MM.1S (cell line): ENCODE measurements at regions not wholly inside any gene's neighbourhood (a gene's known extent, or its start where the extent isn't known, plus 50 kb on each side); places are given as distances from the start of the nearest gene placed in this dataset.

Experiments used
- DNase-seq: peaks from one replicate; pipeline ENCODE4 v3.0.0-alpha.2; 2015
- H2AFZ ChIP-seq: fragments of 300-600 bp; sonication (generic); 2 replicates; pipeline ENCODE4 v1.6.0; 2016; ENCODE audit warnings: antibody characterized with exemption, low read length
- H3F3A ChIP-seq: fragments of 300-600 bp; sonication (generic); 2 replicates; pipeline ENCODE4 v1.6.1; 2016; ENCODE audit warnings: mild to moderate bottlenecking, antibody characterized with exemption, low read length, moderate library complexity, mixed read lengths; ENCODE audit not compliant: insufficient read depth
- H3K27ac ChIP-seq: fragments of 300-600 bp; sonication (generic); 2 replicates; pipeline ENCODE4 v1.5.1; 2016; ENCODE audit warnings: mild to moderate bottlenecking, low read length
- H3K27me3 ChIP-seq: fragments of 300-600 bp; sonication (generic); replicated peaks from 2 replicates; pipeline ENCODE4 v1.6.0; 2016; ENCODE audit warnings: low read length; ENCODE audit not compliant: insufficient read depth
- H3K36me3 ChIP-seq: fragments of 300-600 bp; sonication (generic); replicated peaks from 2 replicates; pipeline ENCODE4 v1.6.1; 2016; ENCODE audit warnings: mild to moderate bottlenecking, low read length, mixed read lengths; ENCODE audit not compliant: insufficient read depth
- H3K4me1 ChIP-seq: fragments of 300-600 bp; sonication (generic); 2 replicates; pipeline ENCODE4 v1.6.1; 2016; ENCODE audit warnings: low read length, mixed read lengths
- H3K4me2 ChIP-seq: fragments of 300-600 bp; sonication (generic); 2 replicates; pipeline ENCODE4 v1.6.0; 2016; ENCODE audit warnings: low read depth, low read length
- H3K4me3 ChIP-seq: fragments of 300-600 bp; sonication (generic); 2 replicates; pipeline ENCODE4 v1.5.1; 2016; ENCODE audit warnings: low read length, mixed read lengths
- H3K79me2 ChIP-seq: fragments of 300-600 bp; sonication (generic); 2 replicates; pipeline ENCODE4 v1.6.1; 2016; ENCODE audit warnings: mixed run types, low read length, mixed read lengths
- H3K9ac ChIP-seq: fragments of 300-600 bp; sonication (generic); 2 replicates; pipeline ENCODE4 v1.6.1; 2016; ENCODE audit warnings: low read length, mixed read lengths
- H3K9me2 ChIP-seq: fragments of 300-600 bp; sonication (generic); replicated peaks from 2 replicates; pipeline ENCODE4 v1.6.1; 2016; ENCODE audit warnings: mild to moderate bottlenecking, low read length, mixed read lengths; ENCODE audit not compliant: insufficient read depth
- H3K9me3 ChIP-seq: fragments of 300-600 bp; sonication (generic); replicated peaks from 2 replicates; pipeline ENCODE4 v1.6.1; 2016; ENCODE audit warnings: mild to moderate bottlenecking, low read length, mixed read lengths; ENCODE audit not compliant: insufficient read depth
- H4K20me1 ChIP-seq: fragments of 300-600 bp; sonication (generic); 2 replicates; pipeline ENCODE4 v1.6.1; 2016; ENCODE audit warnings: mild to moderate bottlenecking, low read length, moderate library complexity, mixed read lengths; ENCODE audit not compliant: insufficient read depth
- EZH2 ChIP-seq: fragments of 300-600 bp; sonication (generic); optimal IDR thresholded peaks from 2 replicates; pipeline ENCODE3; 2017; ENCODE audit warnings: low read depth, mild to moderate bottlenecking, antibody characterized with exemption, low read length, mixed read lengths
- EZH2phosphoT487 ChIP-seq: fragments of 300-600 bp; sonication (generic); IDR thresholded peaks from 2 replicates; pipeline ENCODE4 v1.6.1; 2018; ENCODE audit warnings: antibody characterized with exemption, low read length
- TF ChIP-seq, protein P1 (sequence below): fragments of 300-600 bp; sonication (generic); IDR thresholded peaks from 2 replicates; pipeline ENCODE4 v1.5.1; 2016; ENCODE audit warnings: antibody characterized with exemption, low read length, mixed read lengths

DNA sequence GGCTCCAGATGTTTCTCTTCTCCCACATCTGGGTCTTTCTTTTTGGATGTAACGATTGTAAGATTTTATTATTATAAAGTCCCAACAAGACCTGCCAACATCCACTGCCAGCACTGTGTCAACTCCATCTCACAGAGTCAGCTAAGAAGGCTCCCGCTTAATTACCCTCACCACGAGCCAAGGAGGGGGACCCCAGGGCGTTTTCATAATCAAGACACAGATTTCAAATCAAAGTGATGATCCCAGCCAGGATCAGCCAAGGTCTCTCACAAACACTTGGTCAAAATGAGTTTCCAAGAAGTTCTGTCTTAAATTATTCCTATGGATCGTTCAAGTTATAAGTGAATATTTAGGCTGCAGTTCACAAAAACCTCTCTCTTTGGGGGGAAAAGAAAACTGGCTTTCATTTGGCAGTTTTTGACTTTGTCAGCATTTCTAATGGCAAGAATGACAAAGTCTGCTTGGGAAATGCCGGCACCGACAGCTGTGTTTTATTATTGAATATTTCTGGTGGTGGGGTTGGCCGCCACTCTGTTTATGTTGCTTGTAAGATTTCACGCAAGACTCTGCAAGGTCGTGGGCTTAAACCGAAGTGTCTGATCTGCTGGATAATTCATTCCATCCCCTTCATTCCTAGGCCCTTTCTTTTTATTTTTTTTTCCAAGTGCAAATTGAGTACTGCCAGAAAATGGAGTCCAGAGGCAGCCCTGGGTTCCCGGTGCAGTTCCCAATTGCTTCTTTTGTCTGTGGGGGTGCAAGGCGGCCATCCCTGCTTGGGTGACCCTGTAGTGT lies 170.2 kb upstream of the PMEPA1 start:
- Histone ChIP-seq H3K9ac (no peak overlapping the region), H3K36me3 (no peaks in the 10 kb centered on the region), H3K27ac (no peak overlapping the region), H3K4me3 (no peak overlapping the region), H2AFZ (no peak overlapping the region), H3K9me2 (no peaks in the 10 kb centered on the region), H3K27me3 (peaks cover 100% of the 10 kb centered on the region), H3F3A (no peaks in the 10 kb centered on the region), H3K9me3 (no peaks in the 10 kb centered on the region), H4K20me1 (no peaks in the 10 kb centered on the region), H3K4me2 (no peak overlapping the region), H3K79me2 (no peaks in the 10 kb centered on the region), H3K4me1 (no peaks in the 10 kb centered on the region)
- TF ChIP-seq EZH2phosphoT487 (no peak), EZH2 (no peak)
- TF ChIP-seq, protein P1, sequence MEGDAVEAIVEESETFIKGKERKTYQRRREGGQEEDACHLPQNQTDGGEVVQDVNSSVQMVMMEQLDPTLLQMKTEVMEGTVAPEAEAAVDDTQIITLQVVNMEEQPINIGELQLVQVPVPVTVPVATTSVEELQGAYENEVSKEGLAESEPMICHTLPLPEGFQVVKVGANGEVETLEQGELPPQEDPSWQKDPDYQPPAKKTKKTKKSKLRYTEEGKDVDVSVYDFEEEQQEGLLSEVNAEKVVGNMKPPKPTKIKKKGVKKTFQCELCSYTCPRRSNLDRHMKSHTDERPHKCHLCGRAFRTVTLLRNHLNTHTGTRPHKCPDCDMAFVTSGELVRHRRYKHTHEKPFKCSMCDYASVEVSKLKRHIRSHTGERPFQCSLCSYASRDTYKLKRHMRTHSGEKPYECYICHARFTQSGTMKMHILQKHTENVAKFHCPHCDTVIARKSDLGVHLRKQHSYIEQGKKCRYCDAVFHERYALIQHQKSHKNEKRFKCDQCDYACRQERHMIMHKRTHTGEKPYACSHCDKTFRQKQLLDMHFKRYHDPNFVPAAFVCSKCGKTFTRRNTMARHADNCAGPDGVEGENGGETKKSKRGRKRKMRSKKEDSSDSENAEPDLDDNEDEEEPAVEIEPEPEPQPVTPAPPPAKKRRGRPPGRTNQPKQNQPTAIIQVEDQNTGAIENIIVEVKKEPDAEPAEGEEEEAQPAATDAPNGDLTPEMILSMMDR, result no peak
- DNase-seq, result no peak

DNA sequence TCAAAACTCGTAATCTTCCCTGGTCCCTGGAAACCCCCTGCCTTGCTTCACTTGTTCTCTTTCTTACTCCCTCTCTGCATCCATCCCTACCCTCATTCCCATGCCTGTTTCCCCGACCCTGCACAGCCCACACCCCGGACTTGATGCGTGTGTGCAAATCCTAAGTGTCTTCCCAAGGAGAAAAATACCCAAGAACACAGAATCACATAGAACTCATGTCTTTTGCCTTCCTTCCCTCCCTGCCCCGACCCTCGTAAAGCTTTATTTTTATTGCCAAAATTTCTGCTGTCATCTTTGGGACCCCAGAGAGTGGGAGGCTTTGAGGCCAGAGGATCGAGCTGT lies 169.6 kb upstream of the PMEPA1 start:
- Histone ChIP-seq H3K36me3 (no peaks in the 10 kb centered on the region), H3F3A (no peaks in the 10 kb centered on the region), H3K4me2 (no peak overlapping the region), H3K9me3 (no peaks in the 10 kb centered on the region), H3K9ac (no peak overlapping the region), H3K27ac (no peak overlapping the region), H3K79me2 (no peaks in the 10 kb centered on the region), H2AFZ (no peak overlapping the region), H4K20me1 (no peaks in the 10 kb centered on the region), H3K4me1 (no peaks in the 10 kb centered on the region), H3K27me3 (peaks cover 100% of the 10 kb centered on the region), H3K9me2 (no peaks in the 10 kb centered on the region), H3K4me3 (no peak overlapping the region)
- no peak for DNase-seq
- TF ChIP-seq EZH2phosphoT487, result no peak
- TF ChIP-seq, protein P1, result no peak
- TF ChIP-seq EZH2, result no peak

DNA sequence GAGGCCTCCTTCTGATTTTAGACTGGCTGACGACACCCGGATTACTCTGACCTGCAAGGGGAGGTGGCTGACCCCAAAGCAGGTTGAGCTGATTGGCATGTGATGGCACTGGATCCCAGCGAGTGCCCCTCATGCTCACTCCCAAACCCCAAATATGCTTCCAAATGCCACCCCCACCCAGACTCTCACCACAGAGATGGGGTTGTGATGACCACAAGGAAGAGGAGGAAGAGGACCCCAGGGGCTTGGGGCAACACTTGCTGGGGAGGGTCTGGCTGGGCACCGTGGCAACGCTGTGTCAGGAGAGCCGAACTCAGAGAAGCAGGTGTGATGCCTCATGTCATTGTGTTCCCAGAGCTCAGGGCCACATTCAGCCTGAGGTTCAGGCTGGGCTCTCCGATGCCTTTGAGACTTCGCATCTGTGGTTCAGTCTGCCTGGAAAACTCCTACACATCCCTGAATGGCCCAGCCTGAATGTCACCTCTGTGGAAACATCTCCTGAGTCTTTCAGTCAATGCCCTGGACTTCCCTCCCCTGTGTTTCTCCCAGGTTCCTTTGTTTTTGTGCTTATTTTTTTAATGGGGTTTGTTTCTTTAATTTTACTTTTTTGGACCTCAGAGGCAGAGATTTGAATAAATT lies 169.1 kb upstream of the PMEPA1 start:
- no peak for DNase-seq
- no peak overlapping the region for H3K27ac ChIP-seq

More for the DNA sequence above, 169.1 kb upstream of the PMEPA1 start:
- no peak overlapping the region for H3K4me2 ChIP-seq
- no peaks in the 10 kb centered on the region for H4K20me1 ChIP-seq
- peaks cover 100% of the 10 kb centered on the region for H3K27me3 ChIP-seq
- H2AFZ ChIP-seq, result no peak overlapping the region
- no peaks in the 10 kb centered on the region for H3K9me3 ChIP-seq
- H3K9me2 ChIP-seq, result no peaks in the 10 kb centered on the region
- no peaks in the 10 kb centered on the region for H3K79me2 ChIP-seq
- no peaks in the 10 kb centered on the region for H3K4me1 ChIP-seq
- H3K36me3 ChIP-seq, result no peaks in the 10 kb centered on the region
- H3K9ac ChIP-seq, result no peak overlapping the region
- H3K4me3 ChIP-seq, result no peak overlapping the region
- no peaks in the 10 kb centered on the region for H3F3A ChIP-seq
- TF ChIP-seq EZH2 (no peak), EZH2phosphoT487 (no peak)
- TF ChIP-seq, protein P1, result no peak
